Stomach (tissue), 4 donors: ENCODE measurements at regions not wholly inside any gene's neighbourhood (a gene's known extent, or its start where the extent isn't known, plus 50 kb on each side); places are given as distances from the start of the nearest gene placed in this dataset.

Source experiments
- EP300 ChIP-seq: sonication (generic); formaldehyde crosslinking; IDR thresholded peaks from one replicate; pipeline ENCODE4 v1.6.1; 2017; ENCODE audit warnings: antibody characterized with exemption
- POLR2A ChIP-seq, 4 donors: fragments of 450-650 bp; IDR thresholded peaks; one replicate each; pipeline ENCODE4 v1.6.1; 2016; ENCODE audit warnings: antibody characterized with exemption in 4 of 4, control low read depth in 2 of 4, mild to moderate bottlenecking in 1 of 4, moderate library complexity in 1 of 4
- POLR2AphosphoS5 ChIP-seq, 3 donors: sonication (generic); formaldehyde crosslinking; IDR thresholded peaks; one replicate each; pipeline ENCODE4 v1.6.1; 2016; ENCODE audit warnings: antibody characterized with exemption in 3 of 3
- TF ChIP-seq, protein P1 (sequence below), 7 experiments: fragments of 450-650 bp in 4 of 7; fragments of 200-600 bp in 3 of 7; sonication (generic) in 3 of 7; IDR thresholded peaks; one replicate each; pipeline ENCODE4 v1.5.1; 2016 to 2019; ENCODE audit warnings: antibody characterized with exemption in 7 of 7, control low read depth in 2 of 7, mild to moderate bottlenecking in 1 of 7

GRCh38 chr3:139285691-139286090 lies 58.1 kb upstream of the MRPS22 start:
- TF ChIP-seq POLR2A (IDR thresholded peaks at IDR 0.05): no peak
- TF ChIP-seq, protein P1, sequence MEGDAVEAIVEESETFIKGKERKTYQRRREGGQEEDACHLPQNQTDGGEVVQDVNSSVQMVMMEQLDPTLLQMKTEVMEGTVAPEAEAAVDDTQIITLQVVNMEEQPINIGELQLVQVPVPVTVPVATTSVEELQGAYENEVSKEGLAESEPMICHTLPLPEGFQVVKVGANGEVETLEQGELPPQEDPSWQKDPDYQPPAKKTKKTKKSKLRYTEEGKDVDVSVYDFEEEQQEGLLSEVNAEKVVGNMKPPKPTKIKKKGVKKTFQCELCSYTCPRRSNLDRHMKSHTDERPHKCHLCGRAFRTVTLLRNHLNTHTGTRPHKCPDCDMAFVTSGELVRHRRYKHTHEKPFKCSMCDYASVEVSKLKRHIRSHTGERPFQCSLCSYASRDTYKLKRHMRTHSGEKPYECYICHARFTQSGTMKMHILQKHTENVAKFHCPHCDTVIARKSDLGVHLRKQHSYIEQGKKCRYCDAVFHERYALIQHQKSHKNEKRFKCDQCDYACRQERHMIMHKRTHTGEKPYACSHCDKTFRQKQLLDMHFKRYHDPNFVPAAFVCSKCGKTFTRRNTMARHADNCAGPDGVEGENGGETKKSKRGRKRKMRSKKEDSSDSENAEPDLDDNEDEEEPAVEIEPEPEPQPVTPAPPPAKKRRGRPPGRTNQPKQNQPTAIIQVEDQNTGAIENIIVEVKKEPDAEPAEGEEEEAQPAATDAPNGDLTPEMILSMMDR (IDR thresholded peaks at IDR 0.05): no peak
- no peak for TF ChIP-seq POLR2AphosphoS5 (IDR thresholded peaks at IDR 0.05)
- no peak for TF ChIP-seq EP300
